ENCODE measurements at regions not wholly inside any gene's neighbourhood (a gene's known extent, or its start where the extent isn't known, plus 50 kb on each side); places are given as distances from the start of the nearest gene placed in this dataset.

GRCh38 chr5:109550077-109550476 lies 139.7 kb upstream of the MAN2A1 start:
- TF ChIP-seq CTCF (tag by site-specific recombination; IDR thresholded peaks at IDR 0.05) (no peak), ZBTB21 (tag by site-specific recombination; IDR thresholded peaks at IDR 0.05) (no peak), ZNF18 (tag by site-specific recombination; IDR thresholded peaks at IDR 0.05) (no peak), ZXDB (tag by site-specific recombination; IDR thresholded peaks at IDR 0.05) (no peak), ZSCAN5A (tag by site-specific recombination; IDR thresholded peaks at IDR 0.05) (no peak)
